ENCODE measurements at regions not wholly inside any gene's neighbourhood (a gene's known extent, or its start where the extent isn't known, plus 50 kb on each side); places are given as distances from the start of the nearest gene placed in this dataset.

- H3K27ac Mint-ChIP-seq: no peak overlapping the region
Observed at GRCh38 chr14:26395726-26396125, 202.1 kb downstream of the NOVA1 start.

GRCh38 chr14:26394150-26394810, 203.6 kb downstream of the NOVA1 start:
- CTCF ChIA-PET: no interaction called here
- H3K9me3 Mint-ChIP-seq (ENCODE audit: insufficient read depth): peaks cover 17% of the 10 kb centered on the region
- ATAC-seq (no peak), DNase-seq (no peak)
- no peak overlapping the region for H3K4me3 Mint-ChIP-seq
- no peaks in the 10 kb centered on the region for H3K4me1 Mint-ChIP-seq (ENCODE audit: low read depth)
- H3K36me3 Mint-ChIP-seq (ENCODE audit: low read depth): no peaks in the 10 kb centered on the region
- POLR2A ChIA-PET: no interaction called here
- no peak overlapping the region for H3K27ac Mint-ChIP-seq
- no peaks in the 10 kb centered on the region for H3K27me3 Mint-ChIP-seq (ENCODE audit: low read depth)

More at GRCh38 chr14:26395726-26396125, 202.1 kb downstream of the NOVA1 start:
- no peaks in the 10 kb centered on the region for H3K27me3 Mint-ChIP-seq (ENCODE audit: low read depth)
- ATAC-seq: no peak
- ChIA-PET POLR2A (interaction anchor here (0.6 kb wide), 1 partner anchor 24 kb away, joined by 4 read pairs; no protein-coding TSS in a partner anchor), CTCF (no interaction called here)
- DNase-seq: no peak
- H3K9me3 Mint-ChIP-seq (ENCODE audit: insufficient read depth): peaks cover 26% of the 10 kb centered on the region
- H3K36me3 Mint-ChIP-seq (ENCODE audit: low read depth): no peaks in the 10 kb centered on the region
- H3K4me1 Mint-ChIP-seq (ENCODE audit: low read depth): no peaks in the 10 kb centered on the region
- H3K4me3 Mint-ChIP-seq: no peak overlapping the region

- CTCF ChIA-PET: no interaction called here
- no peaks in the 10 kb centered on the region for H3K27me3 Mint-ChIP-seq (ENCODE audit: low read depth)
- POLR2A ChIA-PET: no interaction called here
- H3K36me3 Mint-ChIP-seq (ENCODE audit: low read depth): no peaks in the 10 kb centered on the region
- no peak overlapping the region for H3K27ac Mint-ChIP-seq
- no peak overlapping the region for H3K4me3 Mint-ChIP-seq
- ATAC-seq (no peak), DNase-seq (no peak)
- H3K9me3 Mint-ChIP-seq (ENCODE audit: insufficient read depth): peaks cover 17% of the 10 kb centered on the region
- H3K4me1 Mint-ChIP-seq (ENCODE audit: low read depth): no peaks in the 10 kb centered on the region
Observed at GRCh38 chr14:26392498-26392897, 205.3 kb downstream of the NOVA1 start.

GRCh38 chr14:26389646-26390508, 208.0 kb downstream of the NOVA1 start:
- CTCF ChIA-PET: no interaction called here
- ATAC-seq (no peak), DNase-seq (no peak)
- H3K9me3 Mint-ChIP-seq (ENCODE audit: insufficient read depth): peaks cover 23% of the 10 kb centered on the region
- H3K4me3 Mint-ChIP-seq: no peak overlapping the region
- no peaks in the 10 kb centered on the region for H3K27me3 Mint-ChIP-seq (ENCODE audit: low read depth)
- H3K36me3 Mint-ChIP-seq (ENCODE audit: low read depth): no peaks in the 10 kb centered on the region
- no peaks in the 10 kb centered on the region for H3K4me1 Mint-ChIP-seq (ENCODE audit: low read depth)
- POLR2A ChIA-PET: no interaction called here
- H3K27ac Mint-ChIP-seq: no peak overlapping the region

- ATAC-seq (no peak), DNase-seq (no peak)
- Mint-ChIP-seq H3K4me1 (ENCODE audit: low read depth) (no peaks in the 10 kb centered on the region), H3K27ac (no peak overlapping the region), H3K4me3 (no peak overlapping the region), H3K36me3 (ENCODE audit: low read depth) (no peaks in the 10 kb centered on the region), H3K9me3 (ENCODE audit: insufficient read depth) (peaks cover 17% of the 10 kb centered on the region), H3K27me3 (ENCODE audit: low read depth) (no peaks in the 10 kb centered on the region)
- CTCF ChIA-PET: no interaction called here
- POLR2A ChIA-PET: no interaction called here
Observed at GRCh38 chr14:26385310-26385709, 212.5 kb downstream of the NOVA1 start.

- ATAC-seq: no peak
- Mint-ChIP-seq H3K4me1 (ENCODE audit: low read depth) (no peaks in the 10 kb centered on the region), H3K9me3 (ENCODE audit: insufficient read depth) (peaks cover 20% of the 10 kb centered on the region), H3K27ac (no peak overlapping the region), H3K4me3 (no peak overlapping the region), H3K27me3 (ENCODE audit: low read depth) (no peaks in the 10 kb centered on the region), H3K36me3 (ENCODE audit: low read depth) (no peaks in the 10 kb centered on the region)
- ChIA-PET POLR2A (no interaction called here), CTCF (no interaction called here)
- DNase-seq: no peak
Observed at GRCh38 chr14:26382901-26383685, 214.7 kb downstream of the NOVA1 start.

GRCh38 chr14:26381405-26381804, 216.4 kb downstream of the NOVA1 start:
- Mint-ChIP-seq H3K36me3 (ENCODE audit: low read depth) (no peaks in the 10 kb centered on the region), H3K4me3 (no peak overlapping the region), H3K9me3 (ENCODE audit: insufficient read depth) (peaks cover 16% of the 10 kb centered on the region), H3K27ac (no peak overlapping the region), H3K4me1 (ENCODE audit: low read depth) (no peaks in the 10 kb centered on the region), H3K27me3 (ENCODE audit: low read depth) (no peaks in the 10 kb centered on the region)
- CTCF ChIA-PET: no interaction called here
- ATAC-seq (no peak), DNase-seq (no peak)
- POLR2A ChIA-PET: no interaction called here

GRCh38 chr14:26380637-26381036, 217.2 kb downstream of the NOVA1 start:
- DNase-seq (no peak), ATAC-seq (no peak)
- Mint-ChIP-seq H3K27ac (no peak overlapping the region), H3K4me1 (ENCODE audit: low read depth) (no peaks in the 10 kb centered on the region), H3K27me3 (ENCODE audit: low read depth) (no peaks in the 10 kb centered on the region), H3K4me3 (no peak overlapping the region), H3K9me3 (ENCODE audit: insufficient read depth) (peaks cover 21% of the 10 kb centered on the region), H3K36me3 (ENCODE audit: low read depth) (no peaks in the 10 kb centered on the region)
- ChIA-PET CTCF (no interaction called here), POLR2A (no interaction called here)

- Mint-ChIP-seq H3K36me3 (ENCODE audit: low read depth) (no peaks in the 10 kb centered on the region), H3K4me1 (ENCODE audit: low read depth) (no peaks in the 10 kb centered on the region), H3K27ac (no peak overlapping the region), H3K9me3 (ENCODE audit: insufficient read depth) (peaks cover 20% of the 10 kb centered on the region), H3K27me3 (ENCODE audit: low read depth) (no peaks in the 10 kb centered on the region), H3K4me3 (no peak overlapping the region)
- DNase-seq (no peak), ATAC-seq (no peak)
- POLR2A ChIA-PET: no interaction called here
- CTCF ChIA-PET: no interaction called here
Observed at GRCh38 chr14:26379951-26380350, 217.9 kb downstream of the NOVA1 start.

- DNase-seq (no peak), ATAC-seq (no peak)
- no peak overlapping the region for H3K27ac Mint-ChIP-seq
- H3K4me3 Mint-ChIP-seq: no peak overlapping the region
- no peaks in the 10 kb centered on the region for H3K36me3 Mint-ChIP-seq (ENCODE audit: low read depth)
- no peaks in the 10 kb centered on the region for H3K4me1 Mint-ChIP-seq (ENCODE audit: low read depth)
- POLR2A ChIA-PET: no interaction called here
- H3K27me3 Mint-ChIP-seq (ENCODE audit: low read depth): no peaks in the 10 kb centered on the region
- H3K9me3 Mint-ChIP-seq (ENCODE audit: insufficient read depth): peaks cover 24% of the 10 kb centered on the region
- CTCF ChIA-PET: no interaction called here
Observed at GRCh38 chr14:26377150-26377549, 220.7 kb downstream of the NOVA1 start.

GRCh38 chr14:26370115-26370514, 227.7 kb downstream of the NOVA1 start:
- ATAC-seq: no peak
- Mint-ChIP-seq H3K4me1 (ENCODE audit: low read depth) (no peaks in the 10 kb centered on the region), H3K9me3 (ENCODE audit: insufficient read depth) (peaks cover 28% of the 10 kb centered on the region), H3K36me3 (ENCODE audit: low read depth) (no peaks in the 10 kb centered on the region), H3K27ac (no peak overlapping the region), H3K4me3 (no peak overlapping the region), H3K27me3 (ENCODE audit: low read depth) (no peaks in the 10 kb centered on the region)
- ChIA-PET POLR2A (no interaction called here), CTCF (no interaction called here)
- DNase-seq: no peak

GRCh38 chr14:26363689-26364088, 234.1 kb downstream of the NOVA1 start:
- no peak for DNase-seq
- Mint-ChIP-seq H3K27ac (no peak overlapping the region), H3K27me3 (ENCODE audit: low read depth) (no peaks in the 10 kb centered on the region), H3K4me1 (ENCODE audit: low read depth) (no peaks in the 10 kb centered on the region), H3K9me3 (ENCODE audit: insufficient read depth) (peaks cover 18% of the 10 kb centered on the region), H3K4me3 (no peak overlapping the region), H3K36me3 (ENCODE audit: low read depth) (no peaks in the 10 kb centered on the region)
- ChIA-PET POLR2A (no interaction called here), CTCF (no interaction called here)
- ATAC-seq: no peak

All from activated CD8-positive, alpha-beta T cell treated with anti-CD3 and anti-CD28 coated beads, Interleukin-2, amount 10 ng/mL, durations not matched to agents 7 days and 5 days (primary cell).